NCI-H82 treated with DMSO at 0.1 percent for 48 hours (cell line): ENCODE measurements at regions not wholly inside any gene's neighbourhood (a gene's known extent, or its start where the extent isn't known, plus 50 kb on each side); places are given as distances from the start of the nearest gene placed in this dataset.

Experiments
- DNase-seq: peaks from one replicate; lab custom pipeline; 2025; ENCODE audit not compliant: unreplicated experiment; lab: John Stamatoyannopoulos, UW

- DNase-seq, result no peak
These were observed 461.8 kb downstream of the PDHA2 start for GRCh38 chr4:96301715-96302114.

GRCh38 chr4:96305030-96305429 lies 465.1 kb downstream of the PDHA2 start:
- DNase-seq, result no peak

GRCh38 chr4:96312046-96312685 lies 472.3 kb downstream of the PDHA2 start:
- DNase-seq, result no peak

- DNase-seq, result no peak
These were observed 475.9 kb downstream of the PDHA2 start for GRCh38 chr4:96315815-96316214.

- no peak for DNase-seq
These were observed 476.9 kb downstream of the PDHA2 start for GRCh38 chr4:96316776-96317175.

- no peak for DNase-seq
These were observed 478.0 kb downstream of the PDHA2 start for GRCh38 chr4:96317891-96318290.

- DNase-seq, result no peak
These were observed 487.0 kb downstream of the PDHA2 start for GRCh38 chr4:96326846-96327245.

- DNase-seq, result no peak
These were observed 502.3 kb downstream of the PDHA2 start for GRCh38 chr4:96342196-96342595.

- DNase-seq, result no peak
These were observed 503.0 kb downstream of the PDHA2 start for GRCh38 chr4:96342790-96343455.

GRCh38 chr4:96343836-96344235 lies 503.9 kb downstream of the PDHA2 start:
- no peak for DNase-seq

GRCh38 chr4:96347582-96347981 lies 507.7 kb downstream of the PDHA2 start:
- no peak for DNase-seq

GRCh38 chr4:96352051-96352517 lies 512.2 kb downstream of the PDHA2 start:
- DNase-seq, result peak; percentile 9

- no peak for DNase-seq
These were observed 514.3 kb downstream of the PDHA2 start for GRCh38 chr4:96354036-96354712.

GRCh38 chr4:96355414-96355813 lies 515.5 kb downstream of the PDHA2 start:
- DNase-seq, result no peak

- DNase-seq, result no peak
These were observed 516.9 kb downstream of the PDHA2 start for GRCh38 chr4:96356591-96357370.

- no peak for DNase-seq
These were observed 526.7 kb downstream of the PDHA2 start for GRCh38 chr4:96366632-96367031.

- DNase-seq, result no peak
These were observed 535.5 kb downstream of the PDHA2 start for GRCh38 chr4:96375367-96375766.

GRCh38 chr4:96379524-96379923 lies 539.6 kb downstream of the PDHA2 start:
- DNase-seq, result peak; percentile 29

- DNase-seq, result no peak
These were observed 540.2 kb downstream of the PDHA2 start for GRCh38 chr4:96380106-96380505.

- no peak for DNase-seq
These were observed 543.5 kb downstream of the PDHA2 start for GRCh38 chr4:96383349-96383748.

- no peak for DNase-seq
These were observed 549.9 kb downstream of the PDHA2 start for GRCh38 chr4:96389770-96390169.
